GM23338 (cell line): ENCODE measurements at regions not wholly inside any gene's neighbourhood (a gene's known extent, or its start where the extent isn't known, plus 50 kb on each side); places are given as distances from the start of the nearest gene placed in this dataset.

Source experiments
- ATAC-seq: fragments of 200-7000 bp; cut with Tn5 transposase; 3 replicates; pipeline ENCODE4 v1.9.1; 2020
- DNase-seq: peaks from one replicate; pipeline ENCODE4 v3.0.0-alpha.2; 2015; ENCODE audit warnings: low spot score
- H2AFZ ChIP-seq: fragments of 200-600 bp; sonication (generic); 2 replicates; pipeline ENCODE4 v1.8.0; 2016; ENCODE audit warnings: antibody characterized with exemption, mild to moderate bottlenecking, moderate library complexity
- H3F3A ChIP-seq: fragments of 200-600 bp; sonication (generic); replicated peaks from 2 replicates; pipeline ENCODE4 v1.8.0; 2017; ENCODE audit warnings: antibody characterized with exemption, mixed run types, low read depth
- H3K27ac ChIP-seq: fragments of 200-600 bp; sonication (generic); 2 replicates; pipeline ENCODE4 v1.6.1; 2016; ENCODE audit warnings: low read depth
- H3K27me3 ChIP-seq: fragments of 200-600 bp; sonication (generic); 2 replicates; pipeline ENCODE4 v1.8.0; 2016; ENCODE audit warnings: mild to moderate bottlenecking, mixed run types, moderate library complexity; ENCODE audit not compliant: insufficient read depth
- H3K36me3 ChIP-seq: fragments of 200-600 bp; sonication (generic); 2 replicates; pipeline ENCODE4 v1.8.0; 2016; ENCODE audit warnings: mild to moderate bottlenecking; ENCODE audit not compliant: insufficient read depth
- H3K4me1 ChIP-seq: fragments of 200-600 bp; sonication (generic); 2 replicates; pipeline ENCODE4 v1.8.0; 2016; ENCODE audit warnings: mild to moderate bottlenecking, moderate library complexity; ENCODE audit not compliant: insufficient read depth
- H3K4me2 ChIP-seq: fragments of 200-600 bp; sonication (generic); 2 replicates; pipeline ENCODE4 v1.7.1; 2017; ENCODE audit warnings: mixed run types
- H3K4me3 ChIP-seq: fragments of 200-600 bp; sonication (generic); 2 replicates; pipeline ENCODE4 v1.6.1; 2016; ENCODE audit warnings: mixed run types
- H3K79me2 ChIP-seq: fragments of 200-600 bp; sonication (generic); replicated peaks from 2 replicates; pipeline ENCODE4 v1.8.0; 2017; ENCODE audit warnings: mild to moderate bottlenecking; ENCODE audit not compliant: insufficient read depth
- H3K9me2 ChIP-seq: fragments of 200-600 bp; sonication (generic); 2 replicates; pipeline ENCODE4 v1.8.0; 2017; ENCODE audit not compliant: insufficient read depth
- H4K20me1 ChIP-seq: fragments of 200-600 bp; sonication (generic); replicated peaks from 2 replicates; pipeline ENCODE4 v1.8.0; 2017; ENCODE audit warnings: mild to moderate bottlenecking; ENCODE audit not compliant: insufficient read depth
- H3K27ac Mint-ChIP-seq: 2 replicates; pipeline ENCODE4 v1.8.0; 2020; ENCODE audit warnings: inconsistent platforms, mild to moderate bottlenecking, moderate library complexity, mixed read lengths
- H3K27me3 Mint-ChIP-seq: 3 replicates; pipeline ENCODE4 v1.8.0; 2022; ENCODE audit warnings: low read depth, mild to moderate bottlenecking, moderate library complexity, mixed read lengths, inconsistent platforms; ENCODE audit not compliant: insufficient read depth, poor library complexity
- H3K36me3 Mint-ChIP-seq: 3 replicates; pipeline ENCODE4 v1.8.0; 2021; ENCODE audit warnings: low read depth, mild to moderate bottlenecking, inconsistent platforms, moderate library complexity, mixed read lengths
- H3K4me1 Mint-ChIP-seq: 3 replicates; pipeline ENCODE4 v1.8.0; 2020; ENCODE audit warnings: mild to moderate bottlenecking, inconsistent platforms, mixed read lengths
- H3K4me3 Mint-ChIP-seq: 3 replicates; pipeline ENCODE4 v1.8.0; 2021; ENCODE audit warnings: moderate library complexity, mild to moderate bottlenecking, inconsistent platforms, mixed read lengths
- H3K9me3 Mint-ChIP-seq: 3 replicates; pipeline ENCODE4 v1.8.0; 2020; ENCODE audit warnings: moderate library complexity, mild to moderate bottlenecking, inconsistent platforms, mixed read lengths
- CREB1 ChIP-seq: fragments of 250-450 bp; sonication (Bioruptor Pico); IDR thresholded peaks from 2 replicates; pipeline ENCODE4 v1.5.0; 2020; ENCODE audit warnings: low read depth, mild to moderate bottlenecking, moderate library complexity
- CTCF ChIP-seq, 2 experiments: fragments of 200-600 bp in 1 of 2; sonication (generic) in 1 of 2; conservative IDR thresholded peaks; 2 replicates each; pipeline versions ENCODE4 v1.5.1 to v1.6.1; 2016 to 2017; ENCODE audit warnings: antibody characterized with exemption in 2 of 2, low read depth in 2 of 2, mild to moderate bottlenecking in 2 of 2, moderate library complexity in 1 of 2
- ETS1 ChIP-seq: IDR thresholded peaks from 2 replicates; pipeline ENCODE4 v1.6.1; 2016; ENCODE audit warnings: antibody characterized with exemption
- EZH2phosphoT487 ChIP-seq: fragments of 200-600 bp; sonication (generic); IDR thresholded peaks from one replicate; pipeline ENCODE4 v1.8.1; 2018; ENCODE audit warnings: antibody characterized with exemption; ENCODE audit not compliant: unreplicated experiment
- NANOG ChIP-seq: IDR thresholded peaks from 2 replicates; pipeline ENCODE4 v1.6.1; 2016; ENCODE audit warnings: antibody characterized with exemption, borderline replicate concordance
- POLR2AphosphoS5 ChIP-seq: IDR thresholded peaks from 2 replicates; pipeline ENCODE4 v1.6.1; 2016; ENCODE audit warnings: antibody characterized with exemption, low read depth
- ZNF114 ChIP-seq: fragments of 250-450 bp; sonication (Bioruptor Pico); IDR thresholded peaks from 2 replicates; pipeline ENCODE4 v1.5.0; 2020; ENCODE audit warnings: mild to moderate bottlenecking, moderate library complexity
- ZNF462 ChIP-seq: fragments of 250-450 bp; sonication (Bioruptor Pico); IDR thresholded peaks from 2 replicates; pipeline ENCODE4 v1.5.0; 2020; ENCODE audit warnings: mild to moderate bottlenecking, moderate library complexity

GRCh38 chr3:109683746-109684145 lies 346.4 kb upstream of the DPPA4 start (continued):
- TF ChIP-seq ZNF462 (CRISPR knock-in tag) (no peak), ZNF114 (CRISPR knock-in tag) (no peak), CREB1 (CRISPR knock-in tag) (no peak), POLR2AphosphoS5 (no peak)

GRCh38 chr3:109685084-109686079 lies 348.0 kb upstream of the DPPA4 start:
- no peaks in the 10 kb centered on the region for H3K79me2 ChIP-seq
- H2AFZ ChIP-seq, result no peak overlapping the region
- no peak overlapping the region for H3K4me2 ChIP-seq
- Mint-ChIP-seq H3K27me3 (no peaks in the 10 kb centered on the region), H3K36me3 (peaks cover 3% of the 10 kb centered on the region; the same call in 2 of the 3 replicates), H3K4me3 (no peak overlapping the region), H3K4me1 (no peaks in the 10 kb centered on the region), H3K9me3 (peaks cover 7% of the 10 kb centered on the region; the same call in 2 of the 3 replicates), H3K27ac (no peak overlapping the region)
- no peak for ATAC-seq
- no peak for TF ChIP-seq EZH2phosphoT487
- TF ChIP-seq ETS1, result no peak
- TF ChIP-seq NANOG, result no peak
- TF ChIP-seq CTCF (conservative IDR thresholded peaks at IDR 0.05; ENCODE audit: low read depth in 2 of 2), result no peak
- no peak overlapping the region for H3K27ac ChIP-seq
- H3K9me2 ChIP-seq, result no peaks in the 10 kb centered on the region
- H3K27me3 ChIP-seq, result no peaks in the 10 kb centered on the region
- no peaks in the 10 kb centered on the region for H3K36me3 ChIP-seq
- no peaks in the 10 kb centered on the region for H3K4me1 ChIP-seq
- H3F3A ChIP-seq, result no peaks in the 10 kb centered on the region
- DNase-seq, result no peak
- H4K20me1 ChIP-seq, result no peaks in the 10 kb centered on the region
- H3K4me3 ChIP-seq, result no peak overlapping the region
